ENCODE measurements at regions not wholly inside any gene's neighbourhood (a gene's known extent, or its start where the extent isn't known, plus 50 kb on each side); places are given as distances from the start of the nearest gene placed in this dataset.

DNA sequence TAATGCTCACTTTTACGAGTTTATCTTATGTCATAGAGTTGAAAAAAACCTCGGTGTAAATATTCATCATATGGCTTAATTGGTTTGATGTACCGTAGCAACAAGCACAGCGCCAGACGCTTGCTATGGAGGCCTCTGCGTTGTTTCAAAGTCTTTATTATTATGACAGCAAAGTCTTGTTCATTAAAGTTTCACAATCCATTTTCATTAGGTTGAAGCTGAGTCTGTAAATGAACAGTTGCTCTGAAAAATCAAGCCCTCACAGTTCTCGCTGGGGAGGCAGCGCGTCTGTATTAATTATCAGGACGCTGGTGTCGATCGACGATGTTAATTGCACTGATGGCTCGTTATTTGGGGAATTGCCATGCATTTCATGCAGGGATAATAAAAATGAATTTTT, 185.6 kb downstream of the INSC start:
- Histone ChIP-seq H3K4me1 (no peaks in the 10 kb centered on the region), H3K9me3 (no peaks in the 10 kb centered on the region), H3K36me3 (no peaks in the 10 kb centered on the region), H3K27ac (no peak overlapping the region), H3K4me3 (no peak overlapping the region), H3K27me3 (no peaks in the 10 kb centered on the region)
- intact Hi-C loops (cut with DNase I), result no loop called here
- WGBS (ENCODE audit: insufficient coverage, low coverage, low lambda C conversion rate, missing lambda C conversion rate), result 88% methylated on average over 14 of the region's 14 CpGs
- no peak for ATAC-seq
- TF ChIP-seq POLR2A (IDR thresholded peaks at IDR 0.05), result no peak
- no peak for TF ChIP-seq CTCF (IDR thresholded peaks at IDR 0.05)
- DNase-seq, result no peak

DNA sequence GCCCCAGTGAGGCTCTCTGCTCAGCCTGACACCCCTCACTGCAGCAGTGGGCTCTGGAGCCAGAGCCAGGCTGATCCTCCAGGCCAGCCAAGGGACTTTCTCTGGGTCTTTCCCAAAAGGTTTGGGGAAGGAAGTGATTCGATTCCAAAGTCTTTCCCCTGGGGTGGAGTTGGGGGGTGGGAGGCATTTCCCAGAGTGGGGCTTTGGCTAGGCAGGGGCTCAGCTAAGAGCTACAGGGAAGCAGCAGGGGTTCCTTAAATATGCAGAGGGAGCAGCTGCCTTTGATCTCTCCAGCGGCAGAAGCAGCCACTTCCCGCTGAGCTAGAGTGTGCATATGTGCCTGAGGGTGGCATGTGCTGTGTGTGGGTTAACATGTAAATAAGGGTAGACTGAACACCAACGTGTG, 192.9 kb downstream of the INSC start:
- ATAC-seq, result no peak
- H3K4me3 ChIP-seq, result no peak overlapping the region
- H3K27me3 ChIP-seq, result no peaks in the 10 kb centered on the region
- 4% methylated on average over 4 of the region's 4 CpGs for WGBS (ENCODE audit: insufficient coverage, low coverage, low lambda C conversion rate, missing lambda C conversion rate)
- TF ChIP-seq CTCF (IDR thresholded peaks at IDR 0.05) (no peak), POLR2A (IDR thresholded peaks at IDR 0.05) (no peak)
- no peaks in the 10 kb centered on the region for H3K36me3 ChIP-seq
- intact Hi-C loops (cut with DNase I), result no loop called here
- DNase-seq, result no peak
- H3K9me3 ChIP-seq, result no peaks in the 10 kb centered on the region
- no peaks in the 10 kb centered on the region for H3K4me1 ChIP-seq
- H3K27ac ChIP-seq, result no peak overlapping the region

DNA sequence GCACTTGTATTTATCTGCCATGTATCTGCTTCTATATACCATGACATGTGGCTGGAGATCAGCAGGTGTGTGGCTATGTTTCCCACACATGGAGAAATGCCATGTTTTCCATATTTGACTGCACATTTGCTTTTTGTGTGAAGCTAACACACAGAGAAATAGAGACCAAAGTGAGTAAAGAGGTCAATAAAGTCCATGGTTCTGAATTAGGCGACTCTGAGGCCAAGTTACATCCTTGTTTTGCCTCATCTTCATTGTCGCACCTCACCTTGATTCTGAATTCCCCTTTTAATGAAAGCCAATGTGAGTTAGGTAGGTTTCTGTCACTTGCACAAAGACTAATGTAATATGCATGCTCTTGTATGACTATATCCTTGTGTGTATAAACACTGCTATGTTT, 194.1 kb downstream of the INSC start:
- intact Hi-C loops (cut with DNase I), result no loop called here
- no peaks in the 10 kb centered on the region for H3K4me1 ChIP-seq
- DNase-seq, result no peak
- H3K4me3 ChIP-seq, result no peak overlapping the region
- no peak for TF ChIP-seq CTCF (IDR thresholded peaks at IDR 0.05)
- TF ChIP-seq POLR2A (IDR thresholded peaks at IDR 0.05), result no peak
- no peak overlapping the region for H3K27ac ChIP-seq
- H3K36me3 ChIP-seq, result no peaks in the 10 kb centered on the region
- WGBS (ENCODE audit: insufficient coverage, low coverage, low lambda C conversion rate, missing lambda C conversion rate), result 34% methylated on average over 2 of the region's 2 CpGs
- no peaks in the 10 kb centered on the region for H3K27me3 ChIP-seq
- ATAC-seq, result peak in 2 of 4 donors; percentile 56 to 59
- no peaks in the 10 kb centered on the region for H3K9me3 ChIP-seq

DNA sequence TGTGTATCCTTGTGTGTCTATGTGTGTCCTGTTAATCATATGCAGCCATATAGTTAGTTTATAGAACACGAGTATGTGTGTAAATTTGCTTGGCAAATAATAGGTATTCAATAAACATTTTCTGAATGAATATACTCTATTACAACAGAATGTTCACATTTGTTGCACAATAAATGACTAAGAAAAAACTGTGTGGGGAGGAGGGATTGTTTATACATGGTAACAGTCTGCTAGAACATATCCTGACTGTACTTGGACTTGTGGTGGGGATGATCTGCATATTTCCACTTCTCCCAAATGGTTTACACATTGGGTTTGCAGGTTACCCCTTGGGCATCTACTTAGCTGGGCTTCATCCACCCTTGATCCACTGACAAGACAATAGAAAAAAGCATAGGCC, 194.6 kb downstream of the INSC start:
- no peak overlapping the region for H3K4me3 ChIP-seq
- 12% methylated on average over 1 of the region's 1 CpG for WGBS (ENCODE audit: insufficient coverage, low coverage, low lambda C conversion rate, missing lambda C conversion rate)
- H3K4me1 ChIP-seq, result no peaks in the 10 kb centered on the region
- no peaks in the 10 kb centered on the region for H3K27me3 ChIP-seq
- ATAC-seq (peak in 2 of 4 donors; percentile 56 to 74), DNase-seq (no peak)
- H3K36me3 ChIP-seq, result no peaks in the 10 kb centered on the region
- no peak overlapping the region for H3K27ac ChIP-seq
- intact Hi-C loops (cut with DNase I), result no loop called here
- no peaks in the 10 kb centered on the region for H3K9me3 ChIP-seq
- TF ChIP-seq POLR2A (IDR thresholded peaks at IDR 0.05), result no peak
- TF ChIP-seq CTCF (IDR thresholded peaks at IDR 0.05), result no peak

- WGBS (ENCODE audit: insufficient coverage, low coverage, low lambda C conversion rate, missing lambda C conversion rate), result 26% methylated on average over 2 of the region's 2 CpGs
- Histone ChIP-seq H3K27me3 (no peaks in the 10 kb centered on the region), H3K36me3 (no peaks in the 10 kb centered on the region), H3K4me1 (no peaks in the 10 kb centered on the region), H3K4me3 (no peak overlapping the region), H3K9me3 (no peaks in the 10 kb centered on the region), H3K27ac (no peak overlapping the region)
- intact Hi-C loops (cut with DNase I), result no loop called here
- ATAC-seq (no peak), DNase-seq (no peak)
- TF ChIP-seq POLR2A (IDR thresholded peaks at IDR 0.05) (no peak), CTCF (IDR thresholded peaks at IDR 0.05) (no peak)
Measured at GRCh38 chr11:15313862-15314261, 199.1 kb downstream of the INSC start.

Measured in right lobe of liver (tissue), 6 donors.